OCI-LY7 (cell line): ENCODE measurements at regions not wholly inside any gene's neighbourhood (a gene's known extent, or its start where the extent isn't known, plus 50 kb on each side); places are given as distances from the start of the nearest gene placed in this dataset.

Source experiments
- CTCF ChIP-seq: fragments of 200-600 bp; sonication (generic); conservative IDR thresholded peaks from 2 replicates; pipeline ENCODE4 v1.5.1; 2014; ENCODE audit warnings: mild to moderate bottlenecking, antibody characterized with exemption, low read length, moderate library complexity, mixed read lengths
- EZH2phosphoT487 ChIP-seq: fragments of 200-600 bp; sonication (generic); IDR thresholded peaks from 2 replicates; pipeline ENCODE4 v1.6.1; 2018; ENCODE audit warnings: low read depth, borderline replicate concordance, mild to moderate bottlenecking, mixed run types, antibody characterized with exemption, low read length, moderate library complexity, mixed read lengths

- TF ChIP-seq CTCF (no peak), EZH2phosphoT487 (no peak)
These were observed 66.6 kb upstream of the LAPTM4A start for GRCh38 chr2:20118051-20118450.
